Muscle of leg (tissue), 3 donors: ENCODE measurements at regions not wholly inside any gene's neighbourhood (a gene's known extent, or its start where the extent isn't known, plus 50 kb on each side); places are given as distances from the start of the nearest gene placed in this dataset.

Experiments used
- DNase-seq: peaks from one replicate; pipeline ENCODE4 v3.0.0; 2013
- H3K27ac ChIP-seq: one replicate; pipeline ENCODE4 v1.5.1; 2013; ENCODE audit warnings: mild to moderate bottlenecking, low read length, control low read depth
- H3K27me3 ChIP-seq: one replicate; pipeline ENCODE4 v1.6.1; 2013; ENCODE audit warnings: low read length; ENCODE audit not compliant: control insufficient read depth, insufficient read depth
- H3K36me3 ChIP-seq: one replicate; pipeline ENCODE4 v1.6.1; 2013; ENCODE audit warnings: low read length; ENCODE audit not compliant: control insufficient read depth, insufficient read depth
- H3K4me1 ChIP-seq: one replicate; pipeline ENCODE4 v1.6.1; 2013; ENCODE audit warnings: low read length; ENCODE audit not compliant: control insufficient read depth, insufficient read depth
- H3K4me3 ChIP-seq: one replicate; pipeline ENCODE4 v1.5.1; 2013; ENCODE audit warnings: low read length, control low read depth
- H3K9me3 ChIP-seq: replicated peaks from 2 replicates; pipeline ENCODE4 v1.6.1; 2013; ENCODE audit warnings: low read depth, low read length; ENCODE audit not compliant: control insufficient read depth
- WGBS: methylation state at CpG from one replicate; pipeline ENCODE4 v1.1.5; 2013; ENCODE audit warnings: missing lambda C conversion rate; ENCODE audit not compliant: insufficient coverage; 5-methylcytosine and 5-hydroxymethylcytosine counted together

GRCh38 chr6:77403424-77403823, 59.9 kb downstream of the HTR1B start:
- H3K27ac ChIP-seq = no peak overlapping the region
- H3K36me3 ChIP-seq = no peaks in the 10 kb centered on the region
- no peak for DNase-seq
- no peak overlapping the region for H3K4me3 ChIP-seq
- no peaks in the 10 kb centered on the region for H3K9me3 ChIP-seq
- H3K4me1 ChIP-seq = no peaks in the 10 kb centered on the region
- H3K27me3 ChIP-seq = no peaks in the 10 kb centered on the region

GRCh38 chr6:77401231-77401630, 62.1 kb downstream of the HTR1B start:
- Histone ChIP-seq H3K27me3 (no peaks in the 10 kb centered on the region), H3K9me3 (no peaks in the 10 kb centered on the region), H3K4me3 (no peak overlapping the region), H3K36me3 (no peaks in the 10 kb centered on the region), H3K4me1 (no peaks in the 10 kb centered on the region), H3K27ac (no peak overlapping the region)
- 88% methylated on average over 1 of the region's 2 CpGs for WGBS
- no peak for DNase-seq

- H3K36me3 ChIP-seq = no peaks in the 10 kb centered on the region
- no peaks in the 10 kb centered on the region for H3K4me1 ChIP-seq
- no peaks in the 10 kb centered on the region for H3K27me3 ChIP-seq
- DNase-seq = no peak
- H3K4me3 ChIP-seq = no peak overlapping the region
- no peaks in the 10 kb centered on the region for H3K9me3 ChIP-seq
- no CpG with 5 or more reads among the region's 1 CpG for WGBS
- no peak overlapping the region for H3K27ac ChIP-seq
Measured at GRCh38 chr6:77397561-77397960, 65.7 kb downstream of the HTR1B start.

GRCh38 chr6:77389402-77389801, 73.9 kb downstream of the HTR1B start:
- H3K4me1 ChIP-seq = no peaks in the 10 kb centered on the region
- H3K4me3 ChIP-seq = no peak overlapping the region
- no peaks in the 10 kb centered on the region for H3K36me3 ChIP-seq
- no peaks in the 10 kb centered on the region for H3K9me3 ChIP-seq
- no peaks in the 10 kb centered on the region for H3K27me3 ChIP-seq
- no peak for DNase-seq
- H3K27ac ChIP-seq = no peak overlapping the region

GRCh38 chr6:77383026-77383425, 80.3 kb downstream of the HTR1B start:
- no peaks in the 10 kb centered on the region for H3K27me3 ChIP-seq
- DNase-seq = no peak
- H3K4me1 ChIP-seq = no peaks in the 10 kb centered on the region
- no peaks in the 10 kb centered on the region for H3K36me3 ChIP-seq
- no peak overlapping the region for H3K4me3 ChIP-seq
- WGBS = 63% methylated on average over 2 of the region's 2 CpGs
- H3K9me3 ChIP-seq = no peaks in the 10 kb centered on the region
- no peak overlapping the region for H3K27ac ChIP-seq

GRCh38 chr6:77373955-77374354, 89.3 kb downstream of the HTR1B start:
- Histone ChIP-seq H3K9me3 (no peaks in the 10 kb centered on the region), H3K4me1 (no peaks in the 10 kb centered on the region), H3K4me3 (no peak overlapping the region), H3K36me3 (no peaks in the 10 kb centered on the region), H3K27me3 (no peaks in the 10 kb centered on the region), H3K27ac (no peak overlapping the region)
- DNase-seq = no peak
- WGBS = 50% methylated on average over 3 of the region's 3 CpGs

GRCh38 chr6:77371748-77372147, 91.5 kb downstream of the HTR1B start:
- no peaks in the 10 kb centered on the region for H3K27me3 ChIP-seq
- no peaks in the 10 kb centered on the region for H3K4me1 ChIP-seq
- H3K9me3 ChIP-seq = no peaks in the 10 kb centered on the region
- no peak for DNase-seq
- H3K4me3 ChIP-seq = no peak overlapping the region
- 86% methylated on average over 2 of the region's 5 CpGs for whole genome bisulfite sequencing
- no peak overlapping the region for H3K27ac ChIP-seq
- H3K36me3 ChIP-seq = no peaks in the 10 kb centered on the region

GRCh38 chr6:77368660-77369313, 94.5 kb downstream of the HTR1B start:
- H3K4me3 ChIP-seq = peak overlapping the region; percentile 14
- no peaks in the 10 kb centered on the region for H3K27me3 ChIP-seq
- no peak for DNase-seq
- H3K9me3 ChIP-seq = no peaks in the 10 kb centered on the region
- no peaks in the 10 kb centered on the region for H3K36me3 ChIP-seq
- H3K27ac ChIP-seq = no peak overlapping the region
- H3K4me1 ChIP-seq = no peaks in the 10 kb centered on the region
- 57% methylated on average over 11 of the region's 20 CpGs for WGBS

- Histone ChIP-seq H3K36me3 (no peaks in the 10 kb centered on the region), H3K27ac (no peak overlapping the region), H3K9me3 (no peaks in the 10 kb centered on the region), H3K4me3 (no peak overlapping the region), H3K4me1 (no peaks in the 10 kb centered on the region), H3K27me3 (no peaks in the 10 kb centered on the region)
- DNase-seq = no peak
- WGBS = no CpG with 5 or more reads among the region's 2 CpGs
Measured at GRCh38 chr6:77366798-77367197, 96.5 kb downstream of the HTR1B start.

- H3K4me3 ChIP-seq = no peak overlapping the region
- H3K27ac ChIP-seq = no peak overlapping the region
- DNase-seq = no peak
- no peaks in the 10 kb centered on the region for H3K36me3 ChIP-seq
- H3K9me3 ChIP-seq = no peaks in the 10 kb centered on the region
- H3K4me1 ChIP-seq = no peaks in the 10 kb centered on the region
- no peaks in the 10 kb centered on the region for H3K27me3 ChIP-seq
- 78% methylated on average over 1 of the region's 1 CpG for WGBS
Measured at GRCh38 chr6:77363702-77364101, 99.6 kb downstream of the HTR1B start.

GRCh38 chr6:77362055-77362454, 101.2 kb downstream of the HTR1B start:
- WGBS = no CpG with 5 or more reads among the region's 2 CpGs
- H3K4me3 ChIP-seq = no peak overlapping the region
- no peaks in the 10 kb centered on the region for H3K9me3 ChIP-seq
- H3K36me3 ChIP-seq = no peaks in the 10 kb centered on the region
- H3K4me1 ChIP-seq = no peaks in the 10 kb centered on the region
- no peak for DNase-seq
- no peak overlapping the region for H3K27ac ChIP-seq
- no peaks in the 10 kb centered on the region for H3K27me3 ChIP-seq
